ENCODE measurements at regions not wholly inside any gene's neighbourhood (a gene's known extent, or its start where the extent isn't known, plus 50 kb on each side); places are given as distances from the start of the nearest gene placed in this dataset.

- TF ChIP-seq, protein P1, sequence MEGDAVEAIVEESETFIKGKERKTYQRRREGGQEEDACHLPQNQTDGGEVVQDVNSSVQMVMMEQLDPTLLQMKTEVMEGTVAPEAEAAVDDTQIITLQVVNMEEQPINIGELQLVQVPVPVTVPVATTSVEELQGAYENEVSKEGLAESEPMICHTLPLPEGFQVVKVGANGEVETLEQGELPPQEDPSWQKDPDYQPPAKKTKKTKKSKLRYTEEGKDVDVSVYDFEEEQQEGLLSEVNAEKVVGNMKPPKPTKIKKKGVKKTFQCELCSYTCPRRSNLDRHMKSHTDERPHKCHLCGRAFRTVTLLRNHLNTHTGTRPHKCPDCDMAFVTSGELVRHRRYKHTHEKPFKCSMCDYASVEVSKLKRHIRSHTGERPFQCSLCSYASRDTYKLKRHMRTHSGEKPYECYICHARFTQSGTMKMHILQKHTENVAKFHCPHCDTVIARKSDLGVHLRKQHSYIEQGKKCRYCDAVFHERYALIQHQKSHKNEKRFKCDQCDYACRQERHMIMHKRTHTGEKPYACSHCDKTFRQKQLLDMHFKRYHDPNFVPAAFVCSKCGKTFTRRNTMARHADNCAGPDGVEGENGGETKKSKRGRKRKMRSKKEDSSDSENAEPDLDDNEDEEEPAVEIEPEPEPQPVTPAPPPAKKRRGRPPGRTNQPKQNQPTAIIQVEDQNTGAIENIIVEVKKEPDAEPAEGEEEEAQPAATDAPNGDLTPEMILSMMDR (IDR thresholded peaks at IDR 0.05; ENCODE audit: insufficient read depth, low read depth, low read length): no peak
- TF ChIP-seq EZH2 (IDR thresholded peaks at IDR 0.05; ENCODE audit: insufficient read depth, low read length): no peak
These were observed 79.6 kb downstream of the FOXL1 start for GRCh38 chr16:86657972-86658371.

All from astrocyte (in vitro differentiated cells and primary cell).